HepG2 (cell line): ENCODE measurements at regions not wholly inside any gene's neighbourhood (a gene's known extent, or its start where the extent isn't known, plus 50 kb on each side); places are given as distances from the start of the nearest gene placed in this dataset.
A peak's percentile ranks its signal among the peaks of the same experiment; 100 is the strongest.

ENCODE experiments used
- ATAC-seq: fragments of 200-7000 bp; cut with Tn5 transposase; 3 replicates; pipeline ENCODE4 v1.9.1; 2020; ENCODE audit warnings: mild to moderate bottlenecking, moderate library complexity
- BruUV-seq: library from RNA; stranded (reverse); fragments of 400-500 nt; replicated peaks from 2 replicates; lab custom pipeline; 2021; lab: Mats Ljungman, UMichigan
- CTCF ChIA-PET: fragments of 300-600 bp; formaldehyde crosslinking; extraction: SDS; loops from one replicate; lab custom pipeline; 2021; ENCODE audit warnings: low total read pairs, inconsistent platforms, low intra/inter-chr PET ratio; lab: Yijun Ruan, JAX
- POLR2A ChIA-PET: fragments of 350-600 bp; sonication (Branson Sonifier 250); formaldehyde crosslinking; loops from one replicate; lab custom pipeline; 2020; ENCODE audit warnings: antibody characterized with exemption, inconsistent platforms; lab: Yijun Ruan, JAX
- DNase-seq: peaks from one replicate; pipeline ENCODE4 v3.0.0-alpha.2; 2015; ENCODE audit warnings: low spot score
- FAIRE-seq: peaks from 3 replicates; lab custom pipeline; 2011; peaks lifted over from hg19 to GRCh38; lab: Jason Lieb, UNC
- H2AFZ ChIP-seq: one replicate; pipeline ENCODE4 v1.6.1; 2011; ENCODE audit warnings: low read length, inconsistent platforms
- H3K27ac ChIP-seq: fragments of 300-600 bp; 3 replicates; pipeline ENCODE4 v1.8.0; 2011; ENCODE audit warnings: mixed run types, mild to moderate bottlenecking, mixed read lengths, low read length, inconsistent platforms; ENCODE audit not compliant: insufficient read depth; ENCODE audit errors: extremely low read length
- H3K27me3 ChIP-seq, 2 experiments: fragments of 200-600 bp in 1 of 2; 2 replicates in 1 of 2; 3 replicates in 1 of 2; pipeline versions ENCODE4 v1.6.0 to v1.8.0; 2011; ENCODE audit warnings: low read length in 2 of 2, mild to moderate bottlenecking in 2 of 2, moderate library complexity in 2 of 2, inconsistent platforms in 1 of 2; ENCODE audit not compliant: insufficient read depth in 2 of 2, control insufficient read depth in 1 of 2
- H3K36me3 ChIP-seq, 2 experiments: fragments of 200-600 bp in 1 of 2; replicated peaks in 1 of 2; 2 replicates in 1 of 2; 3 replicates in 1 of 2; pipeline versions ENCODE4 v1.5.1 to v1.8.0; 2011; ENCODE audit warnings: low read length in 2 of 2, inconsistent platforms in 1 of 2; ENCODE audit not compliant: insufficient read depth in 2 of 2, control insufficient read depth in 1 of 2
- H3K4me1 ChIP-seq: 2 replicates; pipeline ENCODE4 v1.5.1; 2012; ENCODE audit warnings: low read length, inconsistent platforms; ENCODE audit not compliant: insufficient read depth
- H3K4me2 ChIP-seq: 2 replicates; pipeline ENCODE4 v1.6.0; 2011; ENCODE audit warnings: low read depth, low read length, inconsistent platforms
- H3K4me3 ChIP-seq, 3 experiments: fragments of 200-600 bp in 1 of 3; sonication (generic), shearing (Covaris generic) in 1 of 3; replicated peaks in 1 of 3; 2 replicates each; pipeline ENCODE4 v1.5.1; 2011 to 2016; ENCODE audit warnings: low read length in 3 of 3, inconsistent platforms in 2 of 3, low read depth in 2 of 3, mild to moderate bottlenecking in 2 of 3, control low read depth in 1 of 3, mixed read lengths in 1 of 3; ENCODE audit not compliant: insufficient read depth in 1 of 3
- H3K79me2 ChIP-seq: one replicate; pipeline ENCODE4 v1.6.1; 2011; ENCODE audit warnings: low read length, inconsistent platforms; ENCODE audit not compliant: insufficient read depth
- H3K9ac ChIP-seq: 2 replicates; pipeline ENCODE4 v1.6.0; 2011; ENCODE audit warnings: mild to moderate bottlenecking, low read depth, low read length, inconsistent platforms; ENCODE audit not compliant: insufficient read depth
- H3K9me3 ChIP-seq: 2 replicates; pipeline ENCODE4 v1.5.1; 2012; ENCODE audit warnings: mild to moderate bottlenecking, low read length
- H4K20me1 ChIP-seq: 2 replicates; pipeline ENCODE4 v1.6.0; 2011; ENCODE audit warnings: inconsistent platforms, mild to moderate bottlenecking, low read length, moderate library complexity; ENCODE audit not compliant: insufficient read depth
- ATF7 ChIP-seq, 2 experiments: fragments of 450-650 bp in 1 of 2; sonication (generic) in 1 of 2; formaldehyde crosslinking in 1 of 2; IDR thresholded peaks; 2 replicates each; pipeline versions ENCODE4 v1.4.0 to v1.6.1; 2016 to 2020; ENCODE audit warnings: antibody characterized with exemption in 1 of 2, mild to moderate bottlenecking in 1 of 2, missing genetic modification reagents in 1 of 2
- MAFF ChIP-seq: IDR thresholded peaks from 2 replicates; pipeline ENCODE4 v1.6.1; 2011; ENCODE audit warnings: low read depth, low read length, improper control_type of control experiment
- MAFK ChIP-seq, 2 experiments: IDR thresholded peaks in 1 of 2; conservative IDR thresholded peaks in 1 of 2; 2 replicates each; pipeline ENCODE4 v1.6.1; 2011; ENCODE audit warnings: improper control_type of control experiment in 2 of 2, low read length in 2 of 2
- RAD51 ChIP-seq: fragments of 450-650 bp; IDR thresholded peaks from 2 replicates; pipeline ENCODE4 v1.6.1; 2016; ENCODE audit warnings: borderline replicate concordance
- ZNF75D ChIP-seq: sonication (generic); formaldehyde crosslinking; IDR thresholded peaks from 2 replicates; pipeline ENCODE4 v1.8.1; 2023; ENCODE audit warnings: missing genetic modification reagents, mild to moderate bottlenecking, borderline replicate concordance
- WGBS: methylation state at CpG from one replicate; pipeline ENCODE4 v1.1.6; 2017; ENCODE audit warnings: low lambda C conversion rate; 5-methylcytosine and 5-hydroxymethylcytosine counted together
- in situ Hi-C: cut with HindIII; loops from 2 replicates; pipeline ENCODE4 v1.10.0; 2017; ENCODE audit warnings: low pct_unique_long_range_greater_than_20kb; ENCODE audit not compliant: extremely low pct_ligation_motif_present
- intact Hi-C: fragments of 100-400 bp; cut with micrococcal nuclease; formaldehyde crosslinking; loops from one replicate; pipeline ENCODE4 v1.10.0; 2022; ENCODE audit not compliant: unreplicated experiment

DNA sequence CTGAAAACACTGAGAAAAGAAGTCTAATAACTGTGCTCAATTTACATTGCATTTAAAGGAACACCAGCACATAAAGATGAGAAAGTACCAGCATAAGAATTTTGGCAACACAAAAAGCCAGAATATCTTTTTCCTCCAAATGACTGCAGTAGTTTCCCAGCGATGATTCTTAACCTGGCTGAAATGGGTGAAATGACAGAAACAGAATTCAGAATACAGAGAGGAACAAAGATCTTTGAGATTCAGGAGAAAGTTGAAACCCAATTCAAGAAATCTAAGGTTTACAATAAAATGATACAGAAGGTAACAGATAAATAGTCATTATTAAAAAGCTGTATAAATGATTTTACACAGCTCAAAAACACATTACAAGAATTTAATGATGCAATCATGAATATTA, 197.0 kb upstream of the EYS start:
- ChIA-PET POLR2A (no interaction called here), CTCF (no interaction called here)
- no peak overlapping the region for H3K9ac ChIP-seq
- peaks cover 37% of the 10 kb centered on the region for H3K9me3 ChIP-seq
- no peaks in the 10 kb centered on the region for H3K4me1 ChIP-seq
- in situ Hi-C loops: no loop called here
- no peak for DNase-seq
- no peaks in the 10 kb centered on the region for H3K36me3 ChIP-seq
- no peak overlapping the region for H2AFZ ChIP-seq
- WGBS: 0% methylated on average over 1 of the region's 1 CpG
- no peak overlapping the region for H3K27ac ChIP-seq
- no peaks in the 10 kb centered on the region for H3K27me3 ChIP-seq
- peak; percentile 49 for TF ChIP-seq ATF7 (IDR thresholded peaks at IDR 0.05)
- TF ChIP-seq ATF7 (CRISPR knock-in tag; IDR thresholded peaks at IDR 0.05): no peak
- no peak for TF ChIP-seq ZNF75D (CRISPR knock-in tag)
- no peak overlapping the region for H3K4me2 ChIP-seq
- ATAC-seq: no peak
- intact Hi-C loops: no loop called here
- H3K4me3 ChIP-seq: no peak overlapping the region
- no peak for FAIRE-seq
- H4K20me1 ChIP-seq: no peaks in the 10 kb centered on the region; the same call in 1 of the 2 replicates
- BruUV-seq: no TSS peak
- H3K79me2 ChIP-seq: no peaks in the 10 kb centered on the region

DNA sequence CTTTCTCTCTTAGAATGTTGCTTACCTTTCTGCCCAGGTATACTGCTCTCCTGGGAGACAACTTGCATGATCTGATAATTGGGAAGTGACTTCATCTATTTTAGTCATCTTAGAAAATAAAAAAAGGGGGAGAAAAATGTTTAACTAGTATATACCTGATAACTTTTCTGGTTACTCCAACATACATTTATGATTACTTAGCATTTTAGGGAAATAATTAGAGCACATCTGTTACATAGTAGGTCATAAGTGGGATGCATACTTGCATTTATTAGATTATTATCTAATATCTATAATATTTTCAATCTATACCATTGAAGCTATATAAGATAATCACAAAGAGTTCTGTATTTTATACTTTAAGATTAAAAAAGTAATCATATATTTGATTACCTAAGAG, 193.9 kb upstream of the EYS start:
- no peaks in the 10 kb centered on the region for H3K4me1 ChIP-seq
- no peak for ATAC-seq
- no peak for DNase-seq
- POLR2A ChIA-PET: no interaction called here
- H2AFZ ChIP-seq: no peak overlapping the region
- H3K9me3 ChIP-seq: peaks cover 62% of the 10 kb centered on the region
- H3K79me2 ChIP-seq: no peaks in the 10 kb centered on the region
- no peaks in the 10 kb centered on the region; the same call in 1 of the 2 replicates for H4K20me1 ChIP-seq
- CTCF ChIA-PET: no interaction called here
- H3K36me3 ChIP-seq: no peaks in the 10 kb centered on the region
- no peaks in the 10 kb centered on the region for H3K27me3 ChIP-seq
- intact Hi-C loops (no loop called here), in situ Hi-C loops (no loop called here)
- H3K4me2 ChIP-seq: no peak overlapping the region
- peak; percentile 64 to 72 for TF ChIP-seq MAFK (conservative IDR thresholded peaks at IDR 0.05 in 1 of 2, IDR thresholded peaks at IDR 0.05 in 1 of 2; ENCODE audit: low read length in 2 of 2)
- no peak for TF ChIP-seq RAD51
- TF ChIP-seq MAFF: peak; percentile 65
- no peak overlapping the region for H3K27ac ChIP-seq
- no peak overlapping the region for H3K4me3 ChIP-seq
- FAIRE-seq: no peak
- no peak overlapping the region for H3K9ac ChIP-seq
- no TSS peak for BruUV-seq
